GM23338 (cell line): ENCODE measurements at regions not wholly inside any gene's neighbourhood (a gene's known extent, or its start where the extent isn't known, plus 50 kb on each side); places are given as distances from the start of the nearest gene placed in this dataset.

Experiments used
- ATAC-seq: fragments of 200-7000 bp; cut with Tn5 transposase; 3 replicates; pipeline ENCODE4 v1.9.1; 2020
- DNase-seq: peaks from one replicate; pipeline ENCODE4 v3.0.0-alpha.2; 2015; ENCODE audit warnings: low spot score
- H2AFZ ChIP-seq: fragments of 200-600 bp; sonication (generic); 2 replicates; pipeline ENCODE4 v1.8.0; 2016; ENCODE audit warnings: antibody characterized with exemption, mild to moderate bottlenecking, moderate library complexity
- H3F3A ChIP-seq: fragments of 200-600 bp; sonication (generic); replicated peaks from 2 replicates; pipeline ENCODE4 v1.8.0; 2017; ENCODE audit warnings: antibody characterized with exemption, mixed run types, low read depth
- H3K27ac ChIP-seq: fragments of 200-600 bp; sonication (generic); 2 replicates; pipeline ENCODE4 v1.6.1; 2016; ENCODE audit warnings: low read depth
- H3K27me3 ChIP-seq: fragments of 200-600 bp; sonication (generic); 2 replicates; pipeline ENCODE4 v1.8.0; 2016; ENCODE audit warnings: mild to moderate bottlenecking, mixed run types, moderate library complexity; ENCODE audit not compliant: insufficient read depth
- H3K36me3 ChIP-seq: fragments of 200-600 bp; sonication (generic); 2 replicates; pipeline ENCODE4 v1.8.0; 2016; ENCODE audit warnings: mild to moderate bottlenecking; ENCODE audit not compliant: insufficient read depth
- H3K4me1 ChIP-seq: fragments of 200-600 bp; sonication (generic); 2 replicates; pipeline ENCODE4 v1.8.0; 2016; ENCODE audit warnings: mild to moderate bottlenecking, moderate library complexity; ENCODE audit not compliant: insufficient read depth
- H3K4me2 ChIP-seq: fragments of 200-600 bp; sonication (generic); 2 replicates; pipeline ENCODE4 v1.7.1; 2017; ENCODE audit warnings: mixed run types
- H3K4me3 ChIP-seq: fragments of 200-600 bp; sonication (generic); 2 replicates; pipeline ENCODE4 v1.6.1; 2016; ENCODE audit warnings: mixed run types
- H3K79me2 ChIP-seq: fragments of 200-600 bp; sonication (generic); replicated peaks from 2 replicates; pipeline ENCODE4 v1.8.0; 2017; ENCODE audit warnings: mild to moderate bottlenecking; ENCODE audit not compliant: insufficient read depth
- H3K9me2 ChIP-seq: fragments of 200-600 bp; sonication (generic); 2 replicates; pipeline ENCODE4 v1.8.0; 2017; ENCODE audit not compliant: insufficient read depth
- H4K20me1 ChIP-seq: fragments of 200-600 bp; sonication (generic); replicated peaks from 2 replicates; pipeline ENCODE4 v1.8.0; 2017; ENCODE audit warnings: mild to moderate bottlenecking; ENCODE audit not compliant: insufficient read depth
- H3K27ac Mint-ChIP-seq: 2 replicates; pipeline ENCODE4 v1.8.0; 2020; ENCODE audit warnings: inconsistent platforms, mild to moderate bottlenecking, moderate library complexity, mixed read lengths
- H3K27me3 Mint-ChIP-seq: 3 replicates; pipeline ENCODE4 v1.8.0; 2022; ENCODE audit warnings: low read depth, mild to moderate bottlenecking, moderate library complexity, mixed read lengths, inconsistent platforms; ENCODE audit not compliant: insufficient read depth, poor library complexity
- H3K36me3 Mint-ChIP-seq: 3 replicates; pipeline ENCODE4 v1.8.0; 2021; ENCODE audit warnings: low read depth, mild to moderate bottlenecking, inconsistent platforms, moderate library complexity, mixed read lengths
- H3K4me1 Mint-ChIP-seq: 3 replicates; pipeline ENCODE4 v1.8.0; 2020; ENCODE audit warnings: mild to moderate bottlenecking, inconsistent platforms, mixed read lengths
- H3K4me3 Mint-ChIP-seq: 3 replicates; pipeline ENCODE4 v1.8.0; 2021; ENCODE audit warnings: moderate library complexity, mild to moderate bottlenecking, inconsistent platforms, mixed read lengths
- H3K9me3 Mint-ChIP-seq: 3 replicates; pipeline ENCODE4 v1.8.0; 2020; ENCODE audit warnings: moderate library complexity, mild to moderate bottlenecking, inconsistent platforms, mixed read lengths
- CREB1 ChIP-seq: fragments of 250-450 bp; sonication (Bioruptor Pico); IDR thresholded peaks from 2 replicates; pipeline ENCODE4 v1.5.0; 2020; ENCODE audit warnings: low read depth, mild to moderate bottlenecking, moderate library complexity
- CTCF ChIP-seq, 2 experiments: fragments of 200-600 bp in 1 of 2; sonication (generic) in 1 of 2; conservative IDR thresholded peaks; 2 replicates each; pipeline versions ENCODE4 v1.5.1 to v1.6.1; 2016 to 2017; ENCODE audit warnings: antibody characterized with exemption in 2 of 2, low read depth in 2 of 2, mild to moderate bottlenecking in 2 of 2, moderate library complexity in 1 of 2
- EZH2phosphoT487 ChIP-seq: fragments of 200-600 bp; sonication (generic); IDR thresholded peaks from one replicate; pipeline ENCODE4 v1.8.1; 2018; ENCODE audit warnings: antibody characterized with exemption; ENCODE audit not compliant: unreplicated experiment
- TF ChIP-seq, protein P1 (sequence below): fragments of 250-450 bp; sonication (Bioruptor Pico); IDR thresholded peaks from 2 replicates; pipeline ENCODE4 v1.5.0; 2020; ENCODE audit warnings: mild to moderate bottlenecking, moderate library complexity

DNA sequence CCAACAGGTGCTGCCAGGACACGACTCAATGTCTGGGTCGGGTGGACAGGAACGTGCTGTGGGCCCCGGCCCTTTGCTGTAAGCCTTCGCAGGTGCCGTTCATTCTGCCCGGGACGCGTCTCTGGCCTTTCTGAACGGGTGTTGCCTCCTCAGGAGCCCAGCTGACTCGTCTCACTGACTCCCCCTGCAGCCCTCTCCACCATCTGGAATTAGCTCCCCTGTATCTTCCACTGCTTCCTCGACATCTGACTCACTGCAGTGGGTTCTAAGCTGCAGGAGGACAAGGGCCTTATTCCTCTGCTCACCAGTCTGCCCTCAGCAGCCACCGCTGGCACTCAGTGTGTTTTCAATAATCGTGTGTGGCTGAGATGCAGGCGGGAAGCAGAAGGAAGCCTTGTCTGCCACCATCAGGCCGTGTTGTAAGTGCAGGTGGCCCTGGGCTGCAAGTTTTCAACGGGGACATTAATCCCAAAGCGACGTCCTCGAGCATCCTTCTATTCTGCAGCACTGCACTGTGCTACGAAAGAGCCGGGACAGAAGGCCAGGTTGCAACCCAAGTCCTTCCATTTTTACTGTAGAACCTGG lies 256.2 kb downstream of the FOXL1 start:
- H3K4me1 Mint-ChIP-seq = peaks cover 2% of the 10 kb centered on the region
- Histone ChIP-seq H3K27me3 (no peaks in the 10 kb centered on the region), H4K20me1 (no peaks in the 10 kb centered on the region), H3K27ac (no peak overlapping the region), H2AFZ (no peak overlapping the region), H3K4me2 (no peak overlapping the region), H3K4me1 (no peaks in the 10 kb centered on the region), H3F3A (no peaks in the 10 kb centered on the region), H3K79me2 (no peaks in the 10 kb centered on the region), H3K36me3 (no peaks in the 10 kb centered on the region), H3K4me3 (no peak overlapping the region), H3K9me2 (0 out of 2 replicates have a peak, but pooled peaks cover 8% of the 10 kb centered on the region)
- no peak for TF ChIP-seq EZH2phosphoT487
- no peak for TF ChIP-seq CREB1 (CRISPR knock-in tag)
- TF ChIP-seq, protein P1, sequence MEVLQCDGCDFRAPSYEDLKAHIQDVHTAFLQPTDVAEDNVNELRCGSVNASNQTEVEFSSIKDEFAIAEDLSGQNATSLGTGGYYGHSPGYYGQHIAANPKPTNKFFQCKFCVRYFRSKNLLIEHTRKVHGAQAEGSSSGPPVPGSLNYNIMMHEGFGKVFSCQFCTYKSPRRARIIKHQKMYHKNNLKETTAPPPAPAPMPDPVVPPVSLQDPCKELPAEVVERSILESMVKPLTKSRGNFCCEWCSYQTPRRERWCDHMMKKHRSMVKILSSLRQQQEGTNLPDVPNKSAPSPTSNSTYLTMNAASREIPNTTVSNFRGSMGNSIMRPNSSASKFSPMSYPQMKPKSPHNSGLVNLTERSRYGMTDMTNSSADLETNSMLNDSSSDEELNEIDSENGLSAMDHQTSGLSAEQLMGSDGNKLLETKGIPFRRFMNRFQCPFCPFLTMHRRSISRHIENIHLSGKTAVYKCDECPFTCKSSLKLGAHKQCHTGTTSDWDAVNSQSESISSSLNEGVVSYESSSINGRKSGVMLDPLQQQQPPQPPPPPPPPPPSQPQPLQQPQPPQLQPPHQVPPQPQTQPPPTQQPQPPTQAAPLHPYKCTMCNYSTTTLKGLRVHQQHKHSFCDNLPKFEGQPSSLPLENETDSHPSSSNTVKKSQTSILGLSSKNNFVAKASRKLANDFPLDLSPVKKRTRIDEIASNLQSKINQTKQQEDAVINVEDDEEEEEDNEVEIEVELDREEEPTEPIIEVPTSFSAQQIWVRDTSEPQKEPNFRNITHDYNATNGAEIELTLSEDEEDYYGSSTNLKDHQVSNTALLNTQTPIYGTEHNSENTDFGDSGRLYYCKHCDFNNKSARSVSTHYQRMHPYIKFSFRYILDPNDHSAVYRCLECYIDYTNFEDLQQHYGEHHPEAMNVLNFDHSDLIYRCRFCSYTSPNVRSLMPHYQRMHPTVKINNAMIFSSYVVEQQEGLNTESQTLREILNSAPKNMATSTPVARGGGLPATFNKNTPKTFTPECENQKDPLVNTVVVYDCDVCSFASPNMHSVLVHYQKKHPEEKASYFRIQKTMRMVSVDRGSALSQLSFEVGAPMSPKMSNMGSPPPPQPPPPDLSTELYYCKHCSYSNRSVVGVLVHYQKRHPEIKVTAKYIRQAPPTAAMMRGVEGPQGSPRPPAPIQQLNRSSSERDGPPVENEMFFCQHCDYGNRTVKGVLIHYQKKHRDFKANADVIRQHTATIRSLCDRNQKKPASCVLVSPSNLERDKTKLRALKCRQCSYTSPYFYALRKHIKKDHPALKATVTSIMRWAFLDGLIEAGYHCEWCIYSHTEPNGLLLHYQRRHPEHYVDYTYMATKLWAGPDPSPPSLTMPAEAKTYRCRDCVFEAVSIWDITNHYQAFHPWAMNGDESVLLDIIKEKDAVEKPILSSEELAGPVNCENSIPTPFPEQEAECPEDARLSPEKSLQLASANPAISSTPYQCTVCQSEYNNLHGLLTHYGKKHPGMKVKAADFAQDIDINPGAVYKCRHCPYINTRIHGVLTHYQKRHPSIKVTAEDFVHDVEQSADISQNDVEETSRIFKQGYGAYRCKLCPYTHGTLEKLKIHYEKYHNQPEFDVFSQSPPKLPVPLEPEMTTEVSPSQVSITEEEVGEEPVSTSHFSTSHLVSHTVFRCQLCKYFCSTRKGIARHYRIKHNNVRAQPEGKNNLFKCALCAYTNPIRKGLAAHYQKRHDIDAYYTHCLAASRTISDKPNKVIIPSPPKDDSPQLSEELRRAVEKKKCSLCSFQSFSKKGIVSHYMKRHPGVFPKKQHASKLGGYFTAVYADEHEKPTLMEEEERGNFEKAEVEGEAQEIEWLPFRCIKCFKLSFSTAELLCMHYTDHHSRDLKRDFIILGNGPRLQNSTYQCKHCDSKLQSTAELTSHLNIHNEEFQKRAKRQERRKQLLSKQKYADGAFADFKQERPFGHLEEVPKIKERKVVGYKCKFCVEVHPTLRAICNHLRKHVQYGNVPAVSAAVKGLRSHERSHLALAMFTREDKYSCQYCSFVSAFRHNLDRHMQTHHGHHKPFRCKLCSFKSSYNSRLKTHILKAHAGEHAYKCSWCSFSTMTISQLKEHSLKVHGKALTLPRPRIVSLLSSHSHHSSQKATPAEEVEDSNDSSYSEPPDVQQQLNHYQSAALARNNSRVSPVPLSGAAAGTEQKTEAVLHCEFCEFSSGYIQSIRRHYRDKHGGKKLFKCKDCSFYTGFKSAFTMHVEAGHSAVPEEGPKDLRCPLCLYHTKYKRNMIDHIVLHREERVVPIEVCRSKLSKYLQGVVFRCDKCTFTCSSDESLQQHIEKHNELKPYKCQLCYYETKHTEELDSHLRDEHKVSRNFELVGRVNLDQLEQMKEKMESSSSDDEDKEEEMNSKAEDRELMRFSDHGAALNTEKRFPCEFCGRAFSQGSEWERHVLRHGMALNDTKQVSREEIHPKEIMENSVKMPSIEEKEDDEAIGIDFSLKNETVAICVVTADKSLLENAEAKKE = 0 out of 2 replicates have a peak, but pooled peaks have one; percentile 18
- peak; percentile 44 to 49; a peak in 3 of 4 replicates for TF ChIP-seq CTCF (conservative IDR thresholded peaks at IDR 0.05; ENCODE audit: low read depth in 2 of 2)
- H3K9me3 Mint-ChIP-seq = peaks cover 9% of the 10 kb centered on the region; the same call in 2 of the 3 replicates
- ATAC-seq (peak; percentile 98), DNase-seq (peak; percentile 66)
- H3K36me3 Mint-ChIP-seq = peaks cover 3% of the 10 kb centered on the region; the same call in 2 of the 3 replicates
- no peak overlapping the region for H3K4me3 Mint-ChIP-seq
- H3K27me3 Mint-ChIP-seq = peaks cover 5% of the 10 kb centered on the region
- H3K27ac Mint-ChIP-seq = no peak overlapping the region
